GM12875 (cell line): ENCODE measurements at regions not wholly inside any gene's neighbourhood (a gene's known extent, or its start where the extent isn't known, plus 50 kb on each side); places are given as distances from the start of the nearest gene placed in this dataset.

ENCODE experiments used
- H3K4me3 ChIP-seq: one replicate; pipeline ENCODE4 v1.5.1; 2011; ENCODE audit warnings: low read depth, low read length, control low read depth
- CTCF ChIP-seq: IDR thresholded peaks from 2 replicates; pipeline ENCODE4 v1.5.1; 2011; ENCODE audit warnings: low read depth, mild to moderate bottlenecking, control low read depth, inconsistent platforms, low read length, moderate library complexity, borderline replicate concordance; ENCODE audit not compliant: insufficient read depth

DNA sequence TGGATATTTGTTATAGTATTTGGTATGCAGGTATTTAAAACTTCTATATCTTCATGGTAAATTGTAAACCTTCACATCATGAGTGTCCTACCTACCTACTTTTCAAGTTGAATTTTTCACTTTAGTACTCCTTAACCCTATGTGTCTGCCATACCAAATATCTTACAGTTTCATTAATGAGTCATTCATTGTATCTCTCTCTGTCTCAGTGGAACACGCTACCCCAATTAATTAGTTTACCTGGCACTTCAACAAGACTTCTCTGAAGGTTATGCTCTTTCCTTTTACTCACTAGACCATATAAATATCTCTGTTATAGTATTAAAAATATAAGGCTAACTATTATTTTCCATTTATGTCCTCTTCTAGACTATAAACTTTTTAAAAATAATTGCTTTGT lies 123.9 kb upstream of the GJE1 start:
- no peak overlapping the region for H3K4me3 ChIP-seq
- no peak for TF ChIP-seq CTCF

DNA sequence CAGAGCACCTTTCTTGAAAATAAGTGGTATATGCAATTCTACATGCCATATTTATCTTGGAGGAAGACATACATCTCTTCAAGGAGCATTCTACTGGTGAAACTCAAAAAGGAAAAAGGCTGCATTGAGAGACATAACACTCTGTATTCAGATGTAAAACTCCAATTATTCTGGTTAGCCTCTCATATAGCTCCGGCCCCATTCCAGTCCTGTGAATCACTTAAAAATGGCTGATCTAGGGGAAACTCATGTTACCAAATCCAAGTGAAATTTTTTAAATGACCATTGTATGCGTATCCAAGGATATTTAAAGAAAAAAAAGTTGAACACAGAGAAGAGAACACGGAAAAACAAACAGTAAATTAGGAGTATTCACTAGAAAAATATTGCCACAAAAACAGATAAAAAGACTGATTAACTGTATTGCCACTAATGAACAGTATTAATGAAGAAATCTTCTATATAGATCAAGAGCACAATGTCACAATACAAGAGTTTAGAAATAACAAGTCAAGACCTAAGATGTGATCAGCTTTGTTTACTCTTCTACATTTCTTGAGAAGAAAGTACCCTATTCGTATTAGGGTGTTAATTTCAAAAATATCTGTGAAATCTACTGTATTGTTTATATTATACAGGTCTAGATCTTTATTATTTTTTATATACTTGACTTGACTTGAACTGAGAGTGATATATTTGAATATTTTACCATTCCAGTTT lies 124.5 kb upstream of the GJE1 start:
- H3K4me3 ChIP-seq, result no peak overlapping the region
- TF ChIP-seq CTCF, result no peak

DNA sequence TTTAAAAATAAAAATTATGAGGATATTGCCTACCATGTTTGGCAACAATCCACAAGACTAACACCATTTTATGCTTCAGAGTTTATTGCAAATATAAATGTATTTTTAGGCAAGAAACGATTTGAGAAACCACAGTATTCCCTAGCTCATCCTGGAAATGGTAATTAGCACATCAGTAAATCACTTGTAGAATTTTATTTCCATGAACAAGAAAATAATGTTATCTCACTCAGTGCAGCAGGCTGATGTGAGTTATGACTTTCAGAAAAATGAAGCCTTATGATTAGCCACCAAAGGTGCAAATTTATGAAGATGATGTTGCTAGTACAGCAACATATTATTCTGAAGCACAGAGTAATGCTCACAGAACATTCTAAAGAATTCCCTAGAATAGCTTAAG lies 127.7 kb upstream of the GJE1 start:
- H3K4me3 ChIP-seq, result no peak overlapping the region
- no peak for TF ChIP-seq CTCF

DNA sequence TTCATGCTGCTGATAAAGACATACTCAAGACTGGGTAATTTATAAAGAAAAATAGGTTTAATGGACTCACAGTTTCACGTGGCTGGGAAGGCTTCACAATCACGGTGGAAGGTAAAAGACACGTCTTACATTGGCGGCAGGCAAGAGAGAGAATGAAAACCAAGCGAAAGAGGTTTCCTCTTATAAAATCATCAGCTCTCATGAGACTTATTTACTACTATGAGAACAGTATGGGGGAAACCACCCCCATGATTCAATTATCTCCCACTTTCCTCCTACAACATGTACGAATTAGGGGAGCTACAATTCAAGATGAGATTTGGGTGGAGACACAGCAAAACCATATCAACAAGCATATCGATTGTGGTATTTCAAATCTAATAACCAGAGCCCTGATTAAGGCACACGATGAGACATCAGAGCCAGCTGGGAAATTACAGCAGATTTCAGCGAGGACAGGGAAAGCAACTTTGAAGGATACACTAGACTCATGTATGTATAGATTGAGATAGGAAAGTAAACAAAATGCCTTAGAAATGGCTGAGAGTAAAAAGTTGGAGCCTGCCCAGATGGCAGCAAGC lies 129.8 kb upstream of the GJE1 start:
- no peak for TF ChIP-seq CTCF
- H3K4me3 ChIP-seq, result no peak overlapping the region

- no peak for TF ChIP-seq CTCF
- H3K4me3 ChIP-seq, result no peak overlapping the region
Observed at GRCh38 chr6:141996823-141997222, 135.9 kb upstream of the GJE1 start.

DNA sequence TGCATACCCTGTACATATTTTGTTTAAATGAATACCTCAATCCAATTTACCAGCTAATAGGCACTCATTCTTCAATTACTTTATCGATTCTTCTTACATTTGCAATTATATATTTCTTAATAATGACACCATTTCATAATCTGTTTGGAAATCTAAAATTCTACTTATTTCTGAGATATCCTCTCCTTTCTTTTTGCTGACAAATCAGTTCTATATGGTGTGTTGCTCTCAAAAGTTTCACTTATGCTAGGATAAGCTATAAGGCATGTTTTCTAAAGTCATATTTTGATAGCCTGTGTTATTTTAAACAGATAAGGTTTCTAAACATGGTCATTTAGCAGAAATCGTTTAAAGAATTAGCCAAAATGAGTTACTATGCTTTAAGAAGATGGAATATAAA lies 140.6 kb upstream of the GJE1 start:
- no peak for TF ChIP-seq CTCF
- no peak overlapping the region for H3K4me3 ChIP-seq

GRCh38 chr6:141990840-141991239 lies 141.9 kb upstream of the GJE1 start:
- H3K4me3 ChIP-seq, result no peak overlapping the region
- no peak for TF ChIP-seq CTCF
